Gastroesophageal sphincter (tissue), 3 donors: ENCODE measurements at regions not wholly inside any gene's neighbourhood (a gene's known extent, or its start where the extent isn't known, plus 50 kb on each side); places are given as distances from the start of the nearest gene placed in this dataset.

Source experiments
- POLR2A ChIP-seq, 2 donors: fragments of 450-650 bp; IDR thresholded peaks; one replicate each; pipeline ENCODE4 v1.6.1; 2017; ENCODE audit warnings: antibody characterized with exemption in 2 of 2, mild to moderate bottlenecking in 2 of 2, moderate library complexity in 1 of 2
- POLR2AphosphoS5 ChIP-seq: sonication (generic); formaldehyde crosslinking; IDR thresholded peaks from one replicate; pipeline ENCODE4 v1.6.1; 2017; ENCODE audit warnings: antibody characterized with exemption
- TF ChIP-seq, protein P1 (sequence below), 4 experiments: fragments of 200-600 bp in 2 of 4; fragments of 450-650 bp in 2 of 4; sonication (generic) in 1 of 4; IDR thresholded peaks; one replicate each; pipeline ENCODE4 v1.5.1; 2017 to 2019; ENCODE audit warnings: antibody characterized with exemption in 4 of 4, mild to moderate bottlenecking in 2 of 4, moderate library complexity in 2 of 4

DNA sequence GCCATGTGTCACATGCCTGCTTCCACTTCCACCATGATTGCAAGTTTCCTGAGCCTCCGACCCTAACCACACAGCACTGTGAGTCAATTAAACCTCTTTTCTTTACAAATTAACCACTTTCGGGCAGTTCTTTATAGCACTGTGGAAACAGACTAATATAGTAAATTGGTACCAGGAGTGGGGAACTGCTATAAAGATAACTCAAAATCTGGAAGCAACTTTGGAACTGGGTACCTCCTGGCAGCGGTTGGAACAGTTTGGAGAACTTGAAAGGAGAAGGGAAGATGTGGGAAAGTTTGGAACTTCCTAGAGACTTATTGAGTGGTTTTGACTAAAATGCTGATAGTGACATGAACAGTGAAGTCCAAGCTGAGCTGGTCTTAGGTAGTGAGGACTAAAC, 436.1 kb downstream of the TMEM121 start:
- TF ChIP-seq POLR2AphosphoS5 (no peak), POLR2A (IDR thresholded peaks at IDR 0.05) (no peak)
- TF ChIP-seq, protein P1, sequence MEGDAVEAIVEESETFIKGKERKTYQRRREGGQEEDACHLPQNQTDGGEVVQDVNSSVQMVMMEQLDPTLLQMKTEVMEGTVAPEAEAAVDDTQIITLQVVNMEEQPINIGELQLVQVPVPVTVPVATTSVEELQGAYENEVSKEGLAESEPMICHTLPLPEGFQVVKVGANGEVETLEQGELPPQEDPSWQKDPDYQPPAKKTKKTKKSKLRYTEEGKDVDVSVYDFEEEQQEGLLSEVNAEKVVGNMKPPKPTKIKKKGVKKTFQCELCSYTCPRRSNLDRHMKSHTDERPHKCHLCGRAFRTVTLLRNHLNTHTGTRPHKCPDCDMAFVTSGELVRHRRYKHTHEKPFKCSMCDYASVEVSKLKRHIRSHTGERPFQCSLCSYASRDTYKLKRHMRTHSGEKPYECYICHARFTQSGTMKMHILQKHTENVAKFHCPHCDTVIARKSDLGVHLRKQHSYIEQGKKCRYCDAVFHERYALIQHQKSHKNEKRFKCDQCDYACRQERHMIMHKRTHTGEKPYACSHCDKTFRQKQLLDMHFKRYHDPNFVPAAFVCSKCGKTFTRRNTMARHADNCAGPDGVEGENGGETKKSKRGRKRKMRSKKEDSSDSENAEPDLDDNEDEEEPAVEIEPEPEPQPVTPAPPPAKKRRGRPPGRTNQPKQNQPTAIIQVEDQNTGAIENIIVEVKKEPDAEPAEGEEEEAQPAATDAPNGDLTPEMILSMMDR (IDR thresholded peaks at IDR 0.05): no peak
